Embryonic facial prominence (tissue), 1 donor: ENCODE measurements at regions not wholly inside any gene's neighbourhood (a gene's known extent, or its start where the extent isn't known, plus 50 kb on each side); places are given as distances from the start of the nearest gene placed in this dataset.
"Not testable (repeated sequence)": the region's sequence is repeated elsewhere in the genome, so short reads cannot be mapped to it uniquely, and the experiment has no call there.

Source experiments
- DNase-seq: peaks from one replicate; pipeline ENCODE4 v3.0.0-alpha.2; 2016; ENCODE audit errors: extremely low spot score

DNA sequence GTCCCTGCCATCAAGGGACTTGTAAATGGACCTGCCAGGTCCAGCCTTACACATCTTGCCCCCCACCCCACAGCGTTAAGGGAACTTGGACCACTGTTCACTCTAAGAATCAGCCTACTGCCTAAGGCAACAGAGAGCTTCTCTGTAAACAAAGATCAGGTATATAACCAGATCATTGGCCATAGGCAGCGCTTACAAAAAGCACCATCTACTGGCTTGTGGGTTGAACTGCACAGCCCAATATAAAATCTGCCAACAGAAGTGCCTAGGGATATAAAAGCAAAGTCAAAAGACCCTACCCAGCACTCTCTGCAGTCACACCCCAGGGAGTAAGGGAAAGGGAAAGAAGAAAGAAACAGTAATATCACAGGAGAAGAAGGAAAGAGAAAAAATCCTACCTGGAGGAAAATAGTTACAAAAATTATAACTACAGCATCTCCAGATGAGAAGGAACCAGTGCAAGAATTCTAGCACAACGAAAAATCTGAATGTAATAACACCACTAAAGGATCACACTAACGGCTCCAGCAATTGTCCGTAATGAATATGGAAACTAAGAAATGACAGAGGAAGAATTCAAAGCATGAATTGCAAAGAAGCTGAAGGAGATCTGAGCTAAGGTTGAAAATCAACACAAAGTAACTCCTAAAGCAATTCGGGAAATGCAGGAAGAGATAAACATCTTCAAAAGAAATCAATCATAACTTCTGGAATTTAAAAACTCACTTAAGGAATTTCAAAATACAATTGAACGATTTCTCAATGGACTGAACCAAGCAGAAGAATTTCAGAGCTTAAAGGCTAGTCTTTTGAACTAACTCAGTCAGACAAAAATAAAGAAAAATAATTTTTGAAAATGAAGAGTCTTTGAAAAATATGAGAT is 95.2 kb upstream of the PCED1B start:
- DNase-seq, result peak; percentile 35

GRCh38 chr12:46985816-46986215 is 93.6 kb upstream of the PCED1B start:
- no peak for DNase-seq

- DNase-seq, result not testable (repeated sequence)
These were observed 91.3 kb upstream of the PCED1B start for GRCh38 chr12:46988122-46988521.

GRCh38 chr12:46990211-46990610 is 89.2 kb upstream of the PCED1B start:
- no peak for DNase-seq

DNA sequence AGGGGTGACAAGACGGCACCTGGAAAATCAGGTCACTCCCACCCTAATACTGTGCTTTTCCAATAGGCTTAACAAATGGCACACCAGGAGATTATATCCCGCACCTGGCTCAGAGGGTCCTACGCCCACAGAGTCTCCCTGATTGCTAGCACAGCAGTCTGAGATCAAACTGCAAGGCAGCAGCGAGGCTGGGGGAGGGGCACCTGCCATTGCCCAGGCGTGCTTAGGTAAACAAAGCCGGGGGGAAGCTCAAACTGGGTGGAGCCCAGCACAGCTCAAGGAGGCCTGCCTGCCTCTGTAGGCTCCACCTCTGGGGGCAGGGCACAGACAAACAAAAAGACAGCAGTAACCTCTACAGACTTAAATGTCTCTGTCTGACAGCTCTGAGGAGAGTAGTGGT is 87.4 kb upstream of the PCED1B start:
- not testable (repeated sequence) for DNase-seq

GRCh38 chr12:46998811-46999368 is 80.5 kb upstream of the PCED1B start:
- DNase-seq, result no peak

GRCh38 chr12:47004634-47005033 is 74.8 kb upstream of the PCED1B start:
- DNase-seq, result no peak

DNA sequence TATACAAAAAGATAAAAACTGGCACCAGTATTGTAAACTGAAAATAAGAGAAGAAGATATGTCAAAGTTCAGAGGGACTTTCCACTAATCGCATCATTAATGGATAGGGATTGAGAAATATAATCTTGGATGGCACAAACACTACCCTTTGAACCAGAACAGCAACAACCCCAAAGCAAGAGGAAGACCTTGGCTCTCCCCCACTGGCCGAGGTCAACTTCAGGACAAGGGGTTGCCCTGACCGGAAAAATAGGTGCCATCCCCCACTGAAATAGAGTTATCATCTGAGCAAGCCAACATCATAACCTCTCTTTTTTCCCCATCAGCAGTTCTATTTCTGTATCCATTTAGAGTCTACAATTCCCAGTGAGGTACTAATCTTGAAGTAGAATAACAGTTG is 72.4 kb upstream of the PCED1B start:
- no peak for DNase-seq

DNA sequence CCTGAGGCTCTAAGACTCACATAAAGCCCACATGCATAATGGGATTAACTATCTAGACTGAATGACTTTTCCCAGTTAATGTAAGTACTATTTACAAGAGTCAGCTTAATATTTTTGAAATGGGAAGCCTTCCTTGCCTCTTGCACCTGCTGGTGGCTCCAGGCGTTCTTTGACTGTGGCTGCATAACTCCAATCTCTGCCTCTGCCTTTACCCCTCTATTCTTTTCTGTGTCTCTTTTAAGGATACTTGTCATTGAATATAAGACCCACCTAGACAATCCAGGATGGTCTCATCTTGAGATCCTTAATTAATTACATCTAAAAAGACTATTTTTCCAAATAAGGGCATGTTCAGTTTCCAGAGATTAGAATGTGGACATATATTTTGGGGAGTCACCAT is 66.9 kb upstream of the PCED1B start:
- no peak for DNase-seq

GRCh38 chr12:47014474-47014873 is 64.9 kb upstream of the PCED1B start:
- no peak for DNase-seq

DNA sequence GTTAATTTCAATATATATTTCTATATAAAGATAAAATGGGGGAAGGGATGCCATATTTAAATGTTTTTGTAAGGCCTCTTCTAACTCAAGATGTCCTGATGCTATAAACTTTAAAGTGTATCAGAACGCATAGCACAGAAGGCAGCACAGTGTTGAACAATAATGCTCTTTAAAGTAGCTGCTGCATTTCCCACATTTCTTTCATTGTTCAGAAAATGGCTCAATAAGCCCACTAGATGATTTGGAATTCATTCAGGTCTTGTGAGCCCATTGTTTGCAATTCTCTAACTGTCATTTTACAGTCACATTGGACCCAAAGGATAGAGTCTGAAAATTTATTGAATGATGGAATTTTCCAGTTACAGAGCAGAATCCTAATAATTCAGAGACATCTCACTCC is 64.0 kb upstream of the PCED1B start:
- DNase-seq, result no peak

DNA sequence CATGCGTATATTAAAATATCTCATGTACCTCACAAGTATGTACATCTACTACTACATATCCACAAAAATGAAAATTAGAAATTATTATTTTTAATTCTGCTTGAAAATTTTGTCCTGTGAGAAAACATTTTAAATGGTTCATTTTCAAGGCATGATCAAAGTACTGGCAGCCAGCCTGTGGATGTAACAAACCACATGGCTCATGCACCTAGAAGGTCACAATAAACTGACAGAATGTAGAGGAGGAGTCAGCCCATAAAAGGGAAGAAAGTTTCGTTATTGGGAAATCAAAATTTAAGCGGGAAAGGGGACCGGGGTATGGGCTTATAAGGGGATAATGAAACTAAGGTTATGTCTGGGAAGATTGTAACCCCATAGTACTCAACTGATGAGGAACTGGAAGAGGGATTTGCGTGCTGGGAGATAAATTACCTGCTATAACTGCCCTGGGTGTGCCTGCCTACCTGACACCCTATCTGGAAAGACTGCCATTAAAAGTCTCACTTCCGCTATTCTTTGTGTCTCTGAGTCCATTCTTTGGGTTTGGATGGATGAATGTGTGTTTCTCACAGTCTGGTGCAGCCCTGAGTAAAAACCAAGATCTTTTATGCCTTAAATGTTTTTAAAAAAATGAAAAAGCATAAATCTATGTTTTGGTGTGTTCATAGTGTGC is 62.2 kb upstream of the PCED1B start:
- DNase-seq, result no peak

DNA sequence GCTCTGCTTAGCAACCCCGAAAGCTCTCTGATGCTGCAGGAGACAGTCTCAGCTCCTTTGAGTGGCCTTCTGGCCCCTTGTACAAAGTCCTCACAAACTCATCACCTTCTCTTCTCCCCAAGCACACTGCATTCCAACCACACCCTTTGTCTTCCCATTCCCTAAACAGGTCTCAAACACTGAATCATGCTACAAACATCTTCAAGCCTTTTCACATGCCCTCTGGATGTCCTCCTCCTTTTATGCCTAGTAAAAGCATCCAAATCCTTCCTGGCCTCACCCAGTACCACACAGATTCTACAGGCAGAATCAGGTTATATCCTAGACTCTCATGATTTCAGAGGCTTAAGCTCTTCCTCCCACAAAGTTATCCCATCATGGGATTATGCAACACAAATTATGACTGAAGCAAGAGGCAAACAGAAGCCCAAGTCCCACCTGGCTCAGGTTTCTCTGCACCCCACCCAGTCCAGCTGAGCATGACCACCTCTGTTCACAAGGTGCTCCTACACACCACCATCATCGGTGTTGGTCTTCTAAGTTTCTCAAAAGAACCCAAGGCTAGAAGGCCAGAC is 61.4 kb upstream of the PCED1B start:
- no peak for DNase-seq

- DNase-seq, result no peak
These were observed 59.1 kb upstream of the PCED1B start for GRCh38 chr12:47020211-47020821.

GRCh38 chr12:47021298-47021697 is 58.1 kb upstream of the PCED1B start:
- DNase-seq, result peak; percentile 12

- DNase-seq, result no peak
These were observed 57.1 kb upstream of the PCED1B start for GRCh38 chr12:47022296-47022695.

DNA sequence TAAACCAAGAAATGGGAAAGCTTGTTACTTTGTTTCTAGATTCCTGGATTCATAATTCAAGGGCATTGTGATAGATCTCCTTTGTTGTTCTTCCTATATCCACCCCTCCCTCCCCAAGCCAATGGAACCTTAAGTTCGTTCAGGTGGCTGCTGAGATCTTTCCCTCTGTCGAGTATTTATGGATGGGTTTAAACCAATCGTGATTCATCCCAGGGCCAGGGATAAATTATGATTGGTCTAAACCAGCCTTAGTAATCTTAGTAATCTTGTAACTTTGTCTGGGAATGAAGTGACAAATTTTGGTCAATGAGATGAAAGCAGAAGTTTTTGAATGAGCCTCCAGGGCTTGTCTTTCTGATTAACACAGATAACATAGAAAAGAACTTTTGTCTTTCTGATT is 56.1 kb upstream of the PCED1B start:
- DNase-seq, result no peak

DNA sequence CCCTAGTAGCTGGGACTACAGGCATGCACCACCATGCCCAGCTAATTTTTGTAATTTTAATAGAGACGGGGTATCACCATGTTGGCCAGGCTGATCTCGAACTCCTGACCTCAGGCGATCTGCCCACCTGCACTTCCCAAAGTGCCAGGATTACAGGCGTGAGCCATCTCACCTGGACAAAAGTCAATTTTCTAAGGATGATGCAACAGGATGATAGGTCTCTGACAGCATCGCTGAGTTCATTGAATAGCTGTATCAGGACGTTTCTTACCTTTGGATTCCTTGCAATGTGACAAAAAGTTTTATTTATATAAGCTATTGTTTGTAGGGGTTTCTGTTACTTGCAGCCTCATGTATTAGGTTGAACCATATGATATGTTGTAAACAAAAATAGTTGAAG is 55.5 kb upstream of the PCED1B start:
- DNase-seq, result no peak

- no peak for DNase-seq
These were observed 55.0 kb upstream of the PCED1B start for GRCh38 chr12:47024463-47024862.

GRCh38 chr12:47025349-47025748 is 54.1 kb upstream of the PCED1B start:
- no peak for DNase-seq

GRCh38 chr12:47025798-47026197 is 53.6 kb upstream of the PCED1B start:
- no peak for DNase-seq

DNA sequence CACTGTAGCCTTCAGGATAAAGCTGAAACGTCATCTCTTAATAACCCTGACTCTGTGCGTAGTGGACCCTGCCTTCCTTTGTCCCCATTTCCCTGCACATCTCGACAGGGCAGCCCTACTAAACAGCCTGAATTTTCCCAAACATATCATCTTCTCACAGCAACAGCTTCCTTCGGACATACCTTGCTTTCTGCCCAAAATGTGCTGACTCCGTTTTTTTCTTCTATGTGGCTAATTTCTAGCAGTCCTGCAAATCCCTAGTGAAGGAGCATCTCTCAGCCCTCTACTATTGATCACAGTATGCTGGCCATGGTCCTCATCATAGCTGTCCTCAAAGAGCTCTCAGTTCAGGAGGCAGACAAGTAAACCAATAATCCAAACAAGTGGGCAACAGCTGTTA is 53.1 kb upstream of the PCED1B start:
- DNase-seq, result no peak
